ENCODE measurements at regions not wholly inside any gene's neighbourhood (a gene's known extent, or its start where the extent isn't known, plus 50 kb on each side); places are given as distances from the start of the nearest gene placed in this dataset.
"Not testable (repeated sequence)": the region's sequence is repeated elsewhere in the genome, so short reads cannot be mapped to it uniquely, and the experiment has no call there.

- H3K27me3 Mint-ChIP-seq; H3K4me1 ChIP-seq (ENCODE audit: control insufficient read depth in 1 of 2, extremely low read depth in 1 of 2, insufficient read depth in 2 of 2, low read length in 2 of 2); H3K9me3 ChIP-seq; ATAC-seq (replicated peaks in 1 of 4); DNase-seq; CTCF ChIA-PET; H3K27ac ChIP-seq (ENCODE audit: low read length); H3K36me3 ChIP-seq (ENCODE audit: control insufficient read depth in 2 of 2, extremely low read depth in 1 of 2, insufficient read depth in 1 of 2, low read length in 1 of 2); H3K27me3 ChIP-seq (replicated peaks in 1 of 2; ENCODE audit: control insufficient read depth in 2 of 2, extremely low read depth in 1 of 2, insufficient read depth in 2 of 2, low read length in 1 of 2); H3K4me3 ChIP-seq (ENCODE audit: control insufficient read depth in 1 of 2, extremely low read depth in 1 of 2, low read length in 1 of 2); H3K36me3 Mint-ChIP-seq; H3K27ac Mint-ChIP-seq; POLR2A ChIA-PET; H3K4me3 Mint-ChIP-seq; H3K4me1 Mint-ChIP-seq: not testable (repeated sequence)
- peaks cover 18 to 39% (median 21%) of the 10 kb centered on the region in 3 donors for H3K9me3 Mint-ChIP-seq
Observed at GRCh38 chr12:58704770-58705169, 215.5 kb downstream of the LRIG3 start.

GRCh38 chr12:58710901-58711300 is 209.4 kb downstream of the LRIG3 start:
- Mint-ChIP-seq H3K4me1 (no peaks in the 10 kb centered on the region), H3K27me3 (no peaks in the 10 kb centered on the region), H3K27ac (no peak overlapping the region), H3K4me3 (no peak overlapping the region), H3K36me3 (no peaks in the 10 kb centered on the region), H3K9me3 (peaks cover 24 to 33% (median 27%) of the 10 kb centered on the region in 3 donors)
- Histone ChIP-seq H3K27me3 (replicated peaks in 1 of 2; ENCODE audit: control insufficient read depth in 2 of 2, extremely low read depth in 1 of 2, insufficient read depth in 2 of 2, low read length in 1 of 2) (no peaks in the 10 kb centered on the region), H3K36me3 (ENCODE audit: control insufficient read depth in 2 of 2, extremely low read depth in 1 of 2, insufficient read depth in 1 of 2, low read length in 1 of 2) (no peaks in the 10 kb centered on the region), H3K4me1 (ENCODE audit: control insufficient read depth in 1 of 2, extremely low read depth in 1 of 2, insufficient read depth in 2 of 2, low read length in 2 of 2) (no peaks in the 10 kb centered on the region), H3K27ac (ENCODE audit: low read length) (no peak overlapping the region), H3K9me3 (no peaks in the 10 kb centered on the region), H3K4me3 (ENCODE audit: control insufficient read depth in 1 of 2, extremely low read depth in 1 of 2, low read length in 1 of 2) (no peak overlapping the region)
- ATAC-seq (replicated peaks in 1 of 4) (no peak), DNase-seq (no peak)
- POLR2A ChIA-PET = no interaction called here
- CTCF ChIA-PET = no interaction called here

GRCh38 chr12:58711974-58712373 is 208.3 kb downstream of the LRIG3 start:
- WGBS (ENCODE audit: insufficient coverage) = no CpG with 5 or more reads among the region's 4 CpGs

GRCh38 chr12:58712976-58713375 is 207.3 kb downstream of the LRIG3 start:
- H3K27ac ChIP-seq (ENCODE audit: low read length) = no peak overlapping the region
- POLR2A ChIA-PET = interaction anchor here in 1 of 2 donors (0.6 kb wide), 1 partner anchor 45 kb away, joined by 5 read pairs; no protein-coding TSS in a partner anchor
- H3K9me3 ChIP-seq = no peaks in the 10 kb centered on the region
- no peak overlapping the region for H3K4me3 ChIP-seq (ENCODE audit: control insufficient read depth in 1 of 2, extremely low read depth in 1 of 2, low read length in 1 of 2)
- no peaks in the 10 kb centered on the region for H3K36me3 ChIP-seq (ENCODE audit: control insufficient read depth in 2 of 2, extremely low read depth in 1 of 2, insufficient read depth in 1 of 2, low read length in 1 of 2)
- ATAC-seq (replicated peaks in 1 of 4) (no peak), DNase-seq (no peak)
- H3K27ac Mint-ChIP-seq = no peak overlapping the region
- no CpG with 5 or more reads among the region's 1 CpG for WGBS (ENCODE audit: insufficient coverage)
- H3K36me3 Mint-ChIP-seq = no peaks in the 10 kb centered on the region
- CTCF ChIA-PET = no interaction called here
- peaks cover 15 to 19% (median 16%) of the 10 kb centered on the region in 3 donors for H3K9me3 Mint-ChIP-seq
- H3K27me3 Mint-ChIP-seq = no peaks in the 10 kb centered on the region
- H3K4me1 ChIP-seq (ENCODE audit: control insufficient read depth in 1 of 2, extremely low read depth in 1 of 2, insufficient read depth in 2 of 2, low read length in 2 of 2) = no peaks in the 10 kb centered on the region
- H3K4me3 Mint-ChIP-seq = no peak overlapping the region
- no peaks in the 10 kb centered on the region for H3K4me1 Mint-ChIP-seq
- H3K27me3 ChIP-seq (replicated peaks in 1 of 2; ENCODE audit: control insufficient read depth in 2 of 2, extremely low read depth in 1 of 2, insufficient read depth in 2 of 2, low read length in 1 of 2) = no peaks in the 10 kb centered on the region

More at GRCh38 chr12:58711974-58712373, 208.3 kb downstream of the LRIG3 start:
- Histone ChIP-seq H3K4me1 (ENCODE audit: control insufficient read depth in 1 of 2, extremely low read depth in 1 of 2, insufficient read depth in 2 of 2, low read length in 2 of 2) (no peaks in the 10 kb centered on the region), H3K36me3 (ENCODE audit: control insufficient read depth in 2 of 2, extremely low read depth in 1 of 2, insufficient read depth in 1 of 2, low read length in 1 of 2) (no peaks in the 10 kb centered on the region), H3K27me3 (replicated peaks in 1 of 2; ENCODE audit: control insufficient read depth in 2 of 2, extremely low read depth in 1 of 2, insufficient read depth in 2 of 2, low read length in 1 of 2) (no peaks in the 10 kb centered on the region), H3K4me3 (ENCODE audit: control insufficient read depth in 1 of 2, extremely low read depth in 1 of 2, low read length in 1 of 2) (no peak overlapping the region), H3K27ac (ENCODE audit: low read length) (no peak overlapping the region), H3K9me3 (no peaks in the 10 kb centered on the region)
- Mint-ChIP-seq H3K27ac (no peak overlapping the region), H3K36me3 (no peaks in the 10 kb centered on the region), H3K4me3 (no peak overlapping the region), H3K27me3 (no peaks in the 10 kb centered on the region), H3K9me3 (peaks cover 24 to 27% (median 25%) of the 10 kb centered on the region in 3 donors), H3K4me1 (no peaks in the 10 kb centered on the region)
- ChIA-PET CTCF (no interaction called here), POLR2A (no interaction called here)
- DNase-seq = no peak
- ATAC-seq (replicated peaks in 1 of 4) = no peak

GRCh38 chr12:58719161-58719560 is 201.1 kb downstream of the LRIG3 start:
- no peaks in the 10 kb centered on the region for H3K4me1 Mint-ChIP-seq
- CTCF ChIA-PET = no interaction called here
- no peaks in the 10 kb centered on the region for H3K9me3 ChIP-seq
- H3K27me3 ChIP-seq (replicated peaks in 1 of 2; ENCODE audit: control insufficient read depth in 2 of 2, extremely low read depth in 1 of 2, insufficient read depth in 2 of 2, low read length in 1 of 2) = no peaks in the 10 kb centered on the region
- H3K36me3 ChIP-seq (ENCODE audit: control insufficient read depth in 2 of 2, extremely low read depth in 1 of 2, insufficient read depth in 1 of 2, low read length in 1 of 2) = no peaks in the 10 kb centered on the region
- no CpG with 5 or more reads among the region's 1 CpG for WGBS (ENCODE audit: insufficient coverage)
- no peak overlapping the region for H3K4me3 Mint-ChIP-seq
- POLR2A ChIA-PET = no interaction called here
- H3K4me3 ChIP-seq (ENCODE audit: control insufficient read depth in 1 of 2, extremely low read depth in 1 of 2, low read length in 1 of 2) = no peak overlapping the region
- H3K36me3 Mint-ChIP-seq = no peaks in the 10 kb centered on the region
- H3K4me1 ChIP-seq (ENCODE audit: control insufficient read depth in 1 of 2, extremely low read depth in 1 of 2, insufficient read depth in 2 of 2, low read length in 2 of 2) = no peaks in the 10 kb centered on the region
- H3K27me3 Mint-ChIP-seq = no peaks in the 10 kb centered on the region
- DNase-seq (no peak), ATAC-seq (replicated peaks in 1 of 4) (no peak)
- no peak overlapping the region for H3K27ac ChIP-seq (ENCODE audit: low read length)
- H3K9me3 Mint-ChIP-seq = peaks cover 0 to 5% (median 5%) of the 10 kb centered on the region in 3 donors
- no peak overlapping the region for H3K27ac Mint-ChIP-seq

GRCh38 chr12:58720421-58720820 is 199.9 kb downstream of the LRIG3 start:
- Histone ChIP-seq H3K27ac (ENCODE audit: low read length) (no peak overlapping the region), H3K36me3 (ENCODE audit: control insufficient read depth in 2 of 2, extremely low read depth in 1 of 2, insufficient read depth in 1 of 2, low read length in 1 of 2) (no peaks in the 10 kb centered on the region), H3K9me3 (no peaks in the 10 kb centered on the region), H3K4me3 (ENCODE audit: control insufficient read depth in 1 of 2, extremely low read depth in 1 of 2, low read length in 1 of 2) (no peak overlapping the region), H3K4me1 (ENCODE audit: control insufficient read depth in 1 of 2, extremely low read depth in 1 of 2, insufficient read depth in 2 of 2, low read length in 2 of 2) (no peaks in the 10 kb centered on the region), H3K27me3 (replicated peaks in 1 of 2; ENCODE audit: control insufficient read depth in 2 of 2, extremely low read depth in 1 of 2, insufficient read depth in 2 of 2, low read length in 1 of 2) (no peaks in the 10 kb centered on the region)
- Mint-ChIP-seq H3K36me3 (no peaks in the 10 kb centered on the region), H3K27ac (no peak overlapping the region), H3K4me3 (no peak overlapping the region), H3K27me3 (no peaks in the 10 kb centered on the region), H3K4me1 (no peaks in the 10 kb centered on the region), H3K9me3 (peaks cover 0 to 5% (median 5%) of the 10 kb centered on the region in 3 donors)
- ChIA-PET POLR2A (no interaction called here), CTCF (no interaction called here)
- DNase-seq (no peak), ATAC-seq (replicated peaks in 1 of 4) (no peak)

GRCh38 chr12:58725400-58726105 is 194.8 kb downstream of the LRIG3 start:
- no peaks in the 10 kb centered on the region for H3K36me3 Mint-ChIP-seq
- Histone ChIP-seq H3K36me3 (ENCODE audit: control insufficient read depth in 2 of 2, extremely low read depth in 1 of 2, insufficient read depth in 1 of 2, low read length in 1 of 2) (no peaks in the 10 kb centered on the region), H3K4me3 (ENCODE audit: control insufficient read depth in 1 of 2, extremely low read depth in 1 of 2, low read length in 1 of 2) (no peak overlapping the region), H3K4me1 (ENCODE audit: control insufficient read depth in 1 of 2, extremely low read depth in 1 of 2, insufficient read depth in 2 of 2, low read length in 2 of 2) (no peaks in the 10 kb centered on the region), H3K27me3 (replicated peaks in 1 of 2; ENCODE audit: control insufficient read depth in 2 of 2, extremely low read depth in 1 of 2, insufficient read depth in 2 of 2, low read length in 1 of 2) (no peaks in the 10 kb centered on the region), H3K27ac (ENCODE audit: low read length) (no peak overlapping the region), H3K9me3 (no peaks in the 10 kb centered on the region)
- no peak for DNase-seq
- H3K4me3 Mint-ChIP-seq = no peak overlapping the region
- H3K4me1 Mint-ChIP-seq = no peaks in the 10 kb centered on the region
- POLR2A ChIA-PET = no interaction called here
- no peak overlapping the region for H3K27ac Mint-ChIP-seq
- whole genome bisulfite sequencing (ENCODE audit: insufficient coverage) = no CpG with 5 or more reads among the region's 5 CpGs
- no peak for ATAC-seq (replicated peaks in 1 of 4)
- no peaks in the 10 kb centered on the region for H3K27me3 Mint-ChIP-seq
- CTCF ChIA-PET = interaction anchor here in 1 of 2 donors (0.6 kb wide), 1 partner anchor 322 kb away, joined by 3 read pairs; no protein-coding TSS in a partner anchor
- peaks cover 1 to 10% (median 5%) of the 10 kb centered on the region in 3 donors for H3K9me3 Mint-ChIP-seq
